ENCODE measurements at regions not wholly inside any gene's neighbourhood (a gene's known extent, or its start where the extent isn't known, plus 50 kb on each side); places are given as distances from the start of the nearest gene placed in this dataset.

GRCh38 chr12:132409495-132410295 is 80.3 kb upstream of the FBRSL1 start:
- H3K4me3 ChIP-seq (ENCODE audit: insufficient read depth, low read depth, low read length), result no peak overlapping the region
- WGBS, 2 experiments (ENCODE audit: extremely low coverage in 2 of 2, insufficient read length in 1 of 2), result 90% methylated on average over 16 of the region's 42 CpGs; no CpG with 5 or more reads in 1 of the 2 experiments
- no peak overlapping the region for H2BK120ac ChIP-seq (ENCODE audit: low read depth, low read length)
- no peak overlapping the region for H3K14ac ChIP-seq (replicated peaks; ENCODE audit: low read depth, low read length)
- H3K9me3 ChIP-seq (ENCODE audit: control insufficient read depth, insufficient read depth, low read length), result no peaks in the 10 kb centered on the region
- no peak overlapping the region for H2AK5ac ChIP-seq (ENCODE audit: low read depth, low read length)
- no peak overlapping the region for H3K18ac ChIP-seq (ENCODE audit: low read depth, low read length)
- no peak overlapping the region for H3K4ac ChIP-seq (ENCODE audit: low read depth, low read length)
- H2BK15ac ChIP-seq (ENCODE audit: low read depth, low read length), result no peak overlapping the region
- H4K5ac ChIP-seq (ENCODE audit: low read depth, low read length), result no peak overlapping the region
- H3K9ac ChIP-seq (ENCODE audit: low read depth, low read length), result no peak overlapping the region
- no peak overlapping the region for H3K23ac ChIP-seq (ENCODE audit: low read depth, low read length)
- TF ChIP-seq CHD1 (IDR thresholded peaks at IDR 0.05; ENCODE audit: low read depth, low read length) (no peak), SMC3 (IDR thresholded peaks at IDR 0.05; ENCODE audit: low read depth, low read length) (no peak), RAD21 (IDR thresholded peaks at IDR 0.05; ENCODE audit: low read length) (no peak), MAFK (IDR thresholded peaks at IDR 0.05; ENCODE audit: low read depth, low read length) (no peak), CTCF (conservative IDR thresholded peaks at IDR 0.05; ENCODE audit: low read depth, low read length) (no peak), ELK1 (IDR thresholded peaks at IDR 0.05; ENCODE audit: borderline replicate concordance, low read depth, low read length) (no peak), USF2 (IDR thresholded peaks at IDR 0.05; ENCODE audit: low read depth, low read length) (no peak), BHLHE40 (IDR thresholded peaks at IDR 0.05; ENCODE audit: low read depth, low read length) (no peak), POLR2A (IDR thresholded peaks at IDR 0.05; ENCODE audit: low read depth, low read length) (no peak), RFX5 (IDR thresholded peaks at IDR 0.05; ENCODE audit: low read depth, low read length) (no peak)
- no peak overlapping the region for H3K56ac ChIP-seq (ENCODE audit: extremely low read depth, insufficient read depth, low read length)
- H3K36me3 ChIP-seq (ENCODE audit: control insufficient read depth, insufficient read depth, low read length), result no peaks in the 10 kb centered on the region
- ATAC-seq (ENCODE audit: low read depth) (no peak), DNase-seq (no peak)
- no peak overlapping the region for H4K8ac ChIP-seq (ENCODE audit: low read depth in 2 of 2, low read length in 2 of 2)
- H3K27ac ChIP-seq (ENCODE audit: insufficient read depth, low read length), result no peak overlapping the region
- POLR2A ChIA-PET (ENCODE audit: unreplicated experiment), result no interaction called here
- BruUV-seq (replicated peaks), result no TSS peak
- in situ Hi-C loops (cut with MboI; ENCODE audit: low sequenced_read_pairs), result no loop called here
- CTCF ChIA-PET, result no interaction called here
- H2AFZ ChIP-seq (replicated peaks; ENCODE audit: low read length, poor library complexity), result no peak overlapping the region
- no peak overlapping the region for H2AK9ac ChIP-seq (replicated peaks; ENCODE audit: low read depth, low read length, poor library complexity)
- intact Hi-C loops (cut with micrococcal nuclease), result no loop called here
- no peaks in the 10 kb centered on the region for H3K4me1 ChIP-seq (ENCODE audit: control insufficient read depth, insufficient read depth, low read length)
- no peaks in the 10 kb centered on the region for H3K79me1 ChIP-seq (ENCODE audit: low read depth in 1 of 2, low read length in 2 of 2)
- H3K4me2 ChIP-seq (ENCODE audit: low read depth, low read length), result no peak overlapping the region
- peaks cover 4% of the 10 kb centered on the region; the same call in 1 of the 2 replicates for H3K27me3 ChIP-seq (ENCODE audit: control insufficient read depth, insufficient read depth, low read length)
- no peaks in the 10 kb centered on the region for H4K20me1 ChIP-seq (ENCODE audit: insufficient read depth, low read length)
- H4K91ac ChIP-seq (ENCODE audit: insufficient read depth, low read depth, low read length), result no peak overlapping the region
- no peak overlapping the region for H2BK20ac ChIP-seq (ENCODE audit: low read depth, low read length)
- no peak overlapping the region for H2BK5ac ChIP-seq (ENCODE audit: low read depth, low read length, poor library complexity, severe bottlenecking)
- H3K9me1 ChIP-seq (ENCODE audit: insufficient read depth, low read length), result no peaks in the 10 kb centered on the region
- dilution Hi-C loops (cut with HindIII; ENCODE audit: low sequenced_read_pairs, unreplicated experiment), result no loop called here

All from IMR-90 (cell line).